Right atrium auricular region (tissue), 2 donors: ENCODE measurements at regions not wholly inside any gene's neighbourhood (a gene's known extent, or its start where the extent isn't known, plus 50 kb on each side); places are given as distances from the start of the nearest gene placed in this dataset.

Source experiments
- DNase-seq: peaks from one replicate; pipeline ENCODE4 v3.0.0-alpha.2; 2019; ENCODE audit warnings: low spot score
- H3K27ac ChIP-seq, 2 donors: fragments of 200-600 bp; sonication (generic); 1 replicate in 1 of 2; 2 replicates in 1 of 2; pipeline ENCODE4 v1.5.1; 2016 to 2019
- H3K27me3 ChIP-seq, 2 donors: fragments of 200-600 bp; sonication (generic); one replicate each; pipeline versions ENCODE4 v1.5.1 to v1.6.0; 2017 to 2019
- H3K36me3 ChIP-seq: fragments of 200-600 bp; sonication (generic); one replicate; pipeline ENCODE4 v1.5.1; 2016
- H3K4me1 ChIP-seq, 2 donors: fragments of 200-600 bp; sonication (generic); one replicate each; pipeline versions ENCODE4 v1.5.1 to v1.6.0; 2017 to 2019
- H3K4me3 ChIP-seq, 2 donors: fragments of 200-600 bp; sonication (generic); 1 replicate in 1 of 2; 2 replicates in 1 of 2; pipeline ENCODE4 v1.5.1; 2017 to 2019; ENCODE audit warnings: mild to moderate bottlenecking in 1 of 2, moderate library complexity in 1 of 2
- H3K9me3 ChIP-seq, 2 donors: fragments of 200-600 bp; sonication (generic); one replicate each; pipeline ENCODE4 v1.5.1; 2019
- CTCF ChIP-seq, 2 donors: fragments of 200-600 bp; sonication (generic); IDR thresholded peaks; one replicate each; pipeline ENCODE4 v1.5.1; 2019; ENCODE audit warnings: antibody characterized with exemption in 2 of 2

GRCh38 chr21:35178827-35179226 is 129.7 kb upstream of the RUNX1 start:
- no peak for TF ChIP-seq CTCF (IDR thresholded peaks at IDR 0.05)
- Histone ChIP-seq H3K36me3 (no peaks in the 10 kb centered on the region), H3K4me3 (no peak overlapping the region), H3K27me3 (no peaks in the 10 kb centered on the region), H3K9me3 (no peaks in the 10 kb centered on the region), H3K4me1 (no peaks in the 10 kb centered on the region), H3K27ac (no peak overlapping the region)
- no peak for DNase-seq

- Histone ChIP-seq H3K4me1 (no peaks in the 10 kb centered on the region), H3K27me3 (no peaks in the 10 kb centered on the region), H3K9me3 (no peaks in the 10 kb centered on the region), H3K4me3 (no peak overlapping the region), H3K36me3 (no peaks in the 10 kb centered on the region), H3K27ac (no peak overlapping the region)
- no peak for TF ChIP-seq CTCF (IDR thresholded peaks at IDR 0.05)
- DNase-seq, result no peak
Measured at GRCh38 chr21:35178098-35178497, 129.0 kb upstream of the RUNX1 start.

- no peaks in the 10 kb centered on the region for H3K27me3 ChIP-seq
- no peak for TF ChIP-seq CTCF (IDR thresholded peaks at IDR 0.05)
- DNase-seq, result no peak
- H3K9me3 ChIP-seq, result no peaks in the 10 kb centered on the region
- no peak overlapping the region for H3K4me3 ChIP-seq
- H3K27ac ChIP-seq, result no peak overlapping the region
- H3K36me3 ChIP-seq, result no peaks in the 10 kb centered on the region
- no peaks in the 10 kb centered on the region for H3K4me1 ChIP-seq
Measured at GRCh38 chr21:35172231-35172630, 123.1 kb upstream of the RUNX1 start.

- H3K4me1 ChIP-seq, result no peaks in the 10 kb centered on the region
- no peaks in the 10 kb centered on the region for H3K27me3 ChIP-seq
- H3K9me3 ChIP-seq, result no peaks in the 10 kb centered on the region
- no peak overlapping the region for H3K27ac ChIP-seq
- no peaks in the 10 kb centered on the region for H3K36me3 ChIP-seq
- no peak for TF ChIP-seq CTCF (IDR thresholded peaks at IDR 0.05)
- DNase-seq, result no peak
- H3K4me3 ChIP-seq, result no peak overlapping the region
Measured at GRCh38 chr21:35171385-35171784, 122.3 kb upstream of the RUNX1 start.

GRCh38 chr21:35170818-35171217 is 121.7 kb upstream of the RUNX1 start:
- Histone ChIP-seq H3K36me3 (no peaks in the 10 kb centered on the region), H3K9me3 (no peaks in the 10 kb centered on the region), H3K4me1 (no peaks in the 10 kb centered on the region), H3K27me3 (no peaks in the 10 kb centered on the region), H3K27ac (no peak overlapping the region), H3K4me3 (no peak overlapping the region)
- no peak for TF ChIP-seq CTCF (IDR thresholded peaks at IDR 0.05)
- DNase-seq, result no peak

- Histone ChIP-seq H3K4me3 (no peak overlapping the region), H3K36me3 (no peaks in the 10 kb centered on the region), H3K27ac (no peak overlapping the region), H3K27me3 (no peaks in the 10 kb centered on the region), H3K4me1 (no peaks in the 10 kb centered on the region), H3K9me3 (no peaks in the 10 kb centered on the region)
- no peak for DNase-seq
- TF ChIP-seq CTCF (IDR thresholded peaks at IDR 0.05), result no peak
Measured at GRCh38 chr21:35170244-35170643, 121.1 kb upstream of the RUNX1 start.
